SK-N-MC (cell line): ENCODE measurements at regions not wholly inside any gene's neighbourhood (a gene's known extent, or its start where the extent isn't known, plus 50 kb on each side); places are given as distances from the start of the nearest gene placed in this dataset.

Experiments used
- DNase-seq: peaks from one replicate; pipeline ENCODE4 v3.0.0-alpha.2; 2011; ENCODE audit warnings: low read depth, low spot score
- H3K27ac ChIP-seq: fragments of 200-600 bp; sonication (generic); 2 replicates; pipeline ENCODE4 v1.5.1; 2016; ENCODE audit warnings: mixed run types
- H3K36me3 ChIP-seq: fragments of 200-600 bp; sonication (generic); 2 replicates; pipeline ENCODE4 v1.6.1; 2017; ENCODE audit warnings: antibody characterized with exemption, low read length, mixed read lengths; ENCODE audit not compliant: insufficient read depth
- H3K4me3 ChIP-seq: fragments of 200-600 bp; sonication (generic); 2 replicates; pipeline ENCODE4 v1.5.1; 2016
- H3K9ac ChIP-seq: fragments of 200-600 bp; sonication (generic); 2 replicates; pipeline ENCODE4 v1.8.0; 2017; ENCODE audit warnings: mixed run types, mixed read lengths; ENCODE audit not compliant: insufficient read length
- H3K9me3 ChIP-seq: fragments of 200-600 bp; sonication (generic); 2 replicates; pipeline ENCODE4 v1.6.1; 2017; ENCODE audit warnings: low read depth, mild to moderate bottlenecking, antibody characterized with exemption, low read length, moderate library complexity, mixed read lengths
- EZH2 ChIP-seq: fragments of 200-600 bp; sonication (generic); IDR thresholded peaks from one replicate; pipeline ENCODE4 v1.6.1; 2017; ENCODE audit warnings: antibody characterized with exemption
- FOXP2 ChIP-seq: optimal IDR thresholded peaks from 2 replicates; pipeline ENCODE3; 2011; ENCODE audit warnings: mild to moderate bottlenecking, moderate library complexity; ENCODE audit not compliant: insufficient read depth; ENCODE audit errors: extremely low read length, control extremely low read depth
- POLR2AphosphoS5 ChIP-seq: IDR thresholded peaks from 2 replicates; pipeline ENCODE4 v1.6.1; 2012; ENCODE audit warnings: mild to moderate bottlenecking, low read depth, low read length, borderline replicate concordance

GRCh38 chr10:27611744-27612550, 107.8 kb downstream of the RAB18 start:
- TF ChIP-seq EZH2 = no peak
- TF ChIP-seq FOXP2 = no peak
- TF ChIP-seq POLR2AphosphoS5 = no peak
- Histone ChIP-seq H3K27ac (peak overlapping the region; percentile 4; the same call in 1 of the 2 replicates), H3K9me3 (no peaks in the 10 kb centered on the region), H3K36me3 (no peaks in the 10 kb centered on the region), H3K9ac (no peak overlapping the region), H3K4me3 (no peak overlapping the region)
- DNase-seq = no peak

GRCh38 chr10:27612551-27613035, 108.5 kb downstream of the RAB18 start:
- TF ChIP-seq EZH2 (no peak), FOXP2 (no peak), POLR2AphosphoS5 (no peak)
- DNase-seq = no peak

GRCh38 chr10:27614776-27615175, 110.7 kb downstream of the RAB18 start:
- Histone ChIP-seq H3K9me3 (no peaks in the 10 kb centered on the region), H3K9ac (no peak overlapping the region), H3K27ac (no peak overlapping the region), H3K4me3 (no peak overlapping the region), H3K36me3 (no peaks in the 10 kb centered on the region)
- no peak for DNase-seq
- TF ChIP-seq EZH2 (no peak), POLR2AphosphoS5 (no peak), FOXP2 (no peak)

More at GRCh38 chr10:27612551-27613035, 108.5 kb downstream of the RAB18 start:
- H3K36me3 ChIP-seq = no peaks in the 10 kb centered on the region
- no peak overlapping the region for H3K27ac ChIP-seq
- H3K9me3 ChIP-seq = no peaks in the 10 kb centered on the region
- H3K4me3 ChIP-seq = no peak overlapping the region
- H3K9ac ChIP-seq = no peak overlapping the region

GRCh38 chr10:27618036-27618615, 114.0 kb downstream of the RAB18 start:
- Histone ChIP-seq H3K9me3 (no peaks in the 10 kb centered on the region), H3K27ac (no peak overlapping the region), H3K36me3 (no peaks in the 10 kb centered on the region), H3K4me3 (no peak overlapping the region), H3K9ac (no peak overlapping the region)
- DNase-seq = no peak
- no peak for TF ChIP-seq FOXP2
- TF ChIP-seq EZH2 = no peak

- Histone ChIP-seq H3K4me3 (no peak overlapping the region), H3K9me3 (no peaks in the 10 kb centered on the region), H3K27ac (no peak overlapping the region), H3K36me3 (no peaks in the 10 kb centered on the region), H3K9ac (no peak overlapping the region)
- no peak for DNase-seq
- TF ChIP-seq FOXP2 (no peak), EZH2 (no peak), POLR2AphosphoS5 (no peak)
Observed at GRCh38 chr10:27618906-27619305, 114.8 kb downstream of the RAB18 start.

GRCh38 chr10:27619329-27619728, 115.2 kb downstream of the RAB18 start:
- H3K9ac ChIP-seq = no peak overlapping the region
- DNase-seq = no peak
- H3K27ac ChIP-seq = no peak overlapping the region
- no peak for TF ChIP-seq FOXP2
- no peak for TF ChIP-seq EZH2
- TF ChIP-seq POLR2AphosphoS5 = no peak
- H3K4me3 ChIP-seq = no peak overlapping the region
- H3K9me3 ChIP-seq = no peaks in the 10 kb centered on the region
- no peaks in the 10 kb centered on the region for H3K36me3 ChIP-seq

GRCh38 chr10:27620430-27621397, 116.6 kb downstream of the RAB18 start:
- DNase-seq = no peak
- Histone ChIP-seq H3K36me3 (no peaks in the 10 kb centered on the region), H3K9ac (no peak overlapping the region), H3K9me3 (no peaks in the 10 kb centered on the region), H3K27ac (peak overlapping the region; percentile 91), H3K4me3 (peak overlapping the region; percentile 37)
- TF ChIP-seq EZH2 (no peak), FOXP2 (no peak), POLR2AphosphoS5 (no peak)

- Histone ChIP-seq H3K4me3 (peak overlapping the region; percentile 37), H3K36me3 (no peaks in the 10 kb centered on the region), H3K27ac (peak overlapping the region; percentile 91), H3K9ac (no peak overlapping the region), H3K9me3 (no peaks in the 10 kb centered on the region)
- TF ChIP-seq EZH2 (no peak), POLR2AphosphoS5 (no peak), FOXP2 (no peak)
- DNase-seq = no peak
Observed at GRCh38 chr10:27621461-27621860, 117.4 kb downstream of the RAB18 start.
